ENCODE measurements at regions not wholly inside any gene's neighbourhood (a gene's known extent, or its start where the extent isn't known, plus 50 kb on each side); places are given as distances from the start of the nearest gene placed in this dataset.

DNA sequence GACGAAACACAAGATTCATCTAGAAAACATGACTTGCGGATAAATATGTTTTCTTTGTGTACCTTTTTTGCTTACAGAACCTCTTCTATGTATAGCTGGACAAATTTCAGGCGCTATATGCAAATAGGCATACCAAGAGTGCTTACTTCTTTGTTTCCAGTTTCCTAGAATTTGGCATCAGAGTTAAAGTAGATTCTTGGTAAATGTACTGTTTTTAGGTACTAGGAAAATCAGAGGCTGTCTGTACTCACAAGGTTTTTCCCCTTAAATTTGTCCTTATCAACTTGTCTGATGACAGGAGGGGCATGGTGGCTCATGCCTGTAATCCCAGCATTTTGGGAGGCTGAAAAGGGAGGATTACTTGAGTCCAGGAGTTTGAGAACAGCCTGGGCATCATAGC is 124.9 kb upstream of the TMEM170B start:
- no peak for DNase-seq
- Histone ChIP-seq H3K56ac (ENCODE audit: low read length) (no peak overlapping the region), H3K4me2 (ENCODE audit: low read length) (no peak overlapping the region), H3K4ac (ENCODE audit: low read depth, low read length) (no peak overlapping the region), H3K4me3 (ENCODE audit: low read length) (no peak overlapping the region), H2AK5ac (ENCODE audit: low read length) (no peak overlapping the region), H3K18ac (ENCODE audit: low read length) (no peak overlapping the region), H3K23ac (ENCODE audit: low read length) (no peak overlapping the region), H3K4me1 (ENCODE audit: control insufficient read depth, low read depth, low read length) (peaks cover 4% of the 10 kb centered on the region), H3K36me3 (ENCODE audit: control insufficient read depth, insufficient read depth, low read length) (no peaks in the 10 kb centered on the region), H3K27me3 (ENCODE audit: insufficient read depth, low read length, poor library complexity) (no peaks in the 10 kb centered on the region), H3K79me1 (ENCODE audit: low read length) (no peaks in the 10 kb centered on the region), H2BK15ac (replicated peaks; ENCODE audit: low read depth) (peak overlapping the region; percentile 57), H4K5ac (ENCODE audit: low read length) (no peak overlapping the region), H2BK5ac (ENCODE audit: low read length) (no peak overlapping the region), H3K9ac (ENCODE audit: low read length) (no peak overlapping the region), H4K8ac (ENCODE audit: low read depth, low read length) (no peak overlapping the region), H3K79me2 (ENCODE audit: control insufficient read depth, insufficient read depth, low read length) (no peaks in the 10 kb centered on the region), H2BK120ac (ENCODE audit: low read depth, low read length) (no peak overlapping the region), H3K27ac (ENCODE audit: low read depth, low read length) (no peak overlapping the region)
- no CpG with 5 or more reads among the region's 3 CpGs for WGBS (ENCODE audit: extremely low coverage, insufficient coverage, low lambda C conversion rate)

DNA sequence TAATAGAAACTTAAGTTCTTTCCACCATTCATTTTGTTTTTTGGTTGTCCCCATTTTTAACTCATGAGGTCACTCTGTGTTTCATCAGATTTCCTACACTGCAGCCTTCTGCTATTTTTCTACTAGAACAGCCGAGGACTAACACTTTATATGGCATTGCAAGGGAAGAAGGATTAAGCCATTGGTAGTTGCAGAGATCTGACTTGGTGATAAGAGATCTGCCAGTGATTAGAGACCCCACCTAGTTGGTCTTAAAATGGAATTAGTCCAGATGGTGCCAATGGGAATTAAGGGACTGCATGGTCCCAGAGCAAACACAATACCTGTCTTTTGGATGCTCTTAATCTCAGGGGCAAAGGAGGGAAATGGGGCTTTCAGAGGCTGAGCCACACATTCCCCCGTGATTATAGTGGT is 125.5 kb upstream of the TMEM170B start:
- Histone ChIP-seq H2BK5ac (ENCODE audit: low read length) (no peak overlapping the region), H3K4me2 (ENCODE audit: low read length) (no peak overlapping the region), H3K4me1 (ENCODE audit: control insufficient read depth, low read depth, low read length) (peaks cover 4% of the 10 kb centered on the region), H2BK120ac (ENCODE audit: low read depth, low read length) (no peak overlapping the region), H3K4ac (ENCODE audit: low read depth, low read length) (no peak overlapping the region), H3K9ac (ENCODE audit: low read length) (no peak overlapping the region), H3K79me2 (ENCODE audit: control insufficient read depth, insufficient read depth, low read length) (no peaks in the 10 kb centered on the region), H3K23ac (ENCODE audit: low read length) (no peak overlapping the region), H2AK5ac (ENCODE audit: low read length) (no peak overlapping the region), H4K8ac (ENCODE audit: low read depth, low read length) (no peak overlapping the region), H3K36me3 (ENCODE audit: control insufficient read depth, insufficient read depth, low read length) (no peaks in the 10 kb centered on the region), H2BK15ac (replicated peaks; ENCODE audit: low read depth) (no peak overlapping the region), H3K79me1 (ENCODE audit: low read length) (no peaks in the 10 kb centered on the region), H3K56ac (ENCODE audit: low read length) (no peak overlapping the region), H3K4me3 (ENCODE audit: low read length) (no peak overlapping the region), H3K27me3 (ENCODE audit: insufficient read depth, low read length, poor library complexity) (no peaks in the 10 kb centered on the region), H3K27ac (ENCODE audit: low read depth, low read length) (no peak overlapping the region), H4K5ac (ENCODE audit: low read length) (no peak overlapping the region), H3K18ac (ENCODE audit: low read length) (no peak overlapping the region)
- no CpG with 5 or more reads among the region's 2 CpGs for WGBS (ENCODE audit: extremely low coverage, insufficient coverage, low lambda C conversion rate)
- peak; percentile 72 for DNase-seq

DNA sequence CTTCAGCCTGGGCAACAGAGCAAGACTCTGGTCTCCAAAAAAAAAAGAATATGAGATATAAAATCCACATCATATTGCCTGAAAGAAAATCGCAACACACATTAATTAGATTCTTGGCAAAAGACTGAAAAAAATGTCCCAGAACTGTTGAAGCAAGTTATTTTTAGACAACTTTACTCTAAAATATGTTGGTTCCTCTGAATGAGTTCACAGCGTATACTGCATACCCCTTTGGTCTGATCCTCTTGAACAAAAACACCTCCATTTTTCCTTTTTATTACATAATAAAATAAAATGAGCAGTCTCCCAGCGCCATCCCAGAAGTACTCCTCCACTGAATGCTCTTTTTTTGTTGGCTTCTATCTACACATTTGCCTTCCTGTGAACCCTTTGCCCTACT is 126.0 kb upstream of the TMEM170B start:
- WGBS (ENCODE audit: extremely low coverage, insufficient coverage, low lambda C conversion rate): no CpG with 5 or more reads among the region's 3 CpGs
- H3K36me3 ChIP-seq (ENCODE audit: control insufficient read depth, insufficient read depth, low read length): no peaks in the 10 kb centered on the region
- no peak overlapping the region for H2BK15ac ChIP-seq (replicated peaks; ENCODE audit: low read depth)
- H4K8ac ChIP-seq (ENCODE audit: low read depth, low read length): no peak overlapping the region
- H3K56ac ChIP-seq (ENCODE audit: low read length): no peak overlapping the region
- no peak overlapping the region for H3K4me3 ChIP-seq (ENCODE audit: low read length)
- no peak overlapping the region for H3K23ac ChIP-seq (ENCODE audit: low read length)
- H3K79me1 ChIP-seq (ENCODE audit: low read length): no peaks in the 10 kb centered on the region
- no peak overlapping the region for H3K27ac ChIP-seq (ENCODE audit: low read depth, low read length)
- no peak overlapping the region for H2BK120ac ChIP-seq (ENCODE audit: low read depth, low read length)
- peak overlapping the region; percentile 18 for H3K18ac ChIP-seq (ENCODE audit: low read length)
- peaks cover 4% of the 10 kb centered on the region for H3K4me1 ChIP-seq (ENCODE audit: control insufficient read depth, low read depth, low read length)
- H2AK5ac ChIP-seq (ENCODE audit: low read length): no peak overlapping the region
- no peaks in the 10 kb centered on the region for H3K27me3 ChIP-seq (ENCODE audit: insufficient read depth, low read length, poor library complexity)
- H3K9ac ChIP-seq (ENCODE audit: low read length): no peak overlapping the region
- H3K4me2 ChIP-seq (ENCODE audit: low read length): no peak overlapping the region
- no peak for DNase-seq
- H4K5ac ChIP-seq (ENCODE audit: low read length): no peak overlapping the region
- H2BK5ac ChIP-seq (ENCODE audit: low read length): no peak overlapping the region
- no peaks in the 10 kb centered on the region for H3K79me2 ChIP-seq (ENCODE audit: control insufficient read depth, insufficient read depth, low read length)
- no peak overlapping the region for H3K4ac ChIP-seq (ENCODE audit: low read depth, low read length)

DNA sequence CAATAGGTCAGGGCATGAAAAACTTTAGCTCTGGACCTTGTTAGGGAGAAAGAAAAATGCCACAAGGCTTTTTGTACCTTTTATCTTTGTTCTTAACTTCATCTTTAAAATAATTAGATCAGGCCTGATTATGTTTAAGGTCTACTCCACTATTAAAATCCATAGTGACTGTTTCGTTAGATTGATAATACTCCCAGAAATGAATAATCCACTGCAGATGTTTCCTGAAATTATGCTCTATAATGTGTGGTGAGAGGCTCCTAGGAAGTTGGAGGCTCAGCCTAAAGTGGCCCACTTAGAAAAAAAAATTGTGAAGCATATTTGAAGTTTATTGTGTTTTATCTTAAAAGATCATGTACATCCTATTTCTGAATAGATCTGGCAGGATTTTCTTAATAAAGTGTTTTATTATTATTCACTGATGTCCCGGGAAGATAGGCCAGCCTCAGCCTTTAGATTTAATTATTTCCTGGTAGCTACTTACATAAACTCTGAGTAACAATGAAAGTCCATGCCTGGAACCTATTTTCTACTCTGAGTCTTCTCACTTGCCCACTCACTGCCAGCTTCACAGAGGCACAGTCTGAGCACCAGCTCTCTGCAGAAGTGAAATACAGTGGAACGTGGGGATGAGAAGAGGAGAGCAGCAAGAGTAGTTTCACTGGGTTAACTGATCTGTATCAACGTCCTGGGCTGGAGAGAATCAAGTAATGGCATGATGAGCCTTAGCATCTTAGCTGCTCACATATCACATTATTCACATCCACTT is 126.8 kb upstream of the TMEM170B start:
- H3K27ac ChIP-seq (ENCODE audit: low read depth, low read length): no peak overlapping the region
- no peak overlapping the region for H2BK5ac ChIP-seq (ENCODE audit: low read length)
- H3K36me3 ChIP-seq (ENCODE audit: control insufficient read depth, insufficient read depth, low read length): no peaks in the 10 kb centered on the region
- H2AK5ac ChIP-seq (ENCODE audit: low read length): no peak overlapping the region
- H3K79me1 ChIP-seq (ENCODE audit: low read length): no peaks in the 10 kb centered on the region
- no peaks in the 10 kb centered on the region for H3K79me2 ChIP-seq (ENCODE audit: control insufficient read depth, insufficient read depth, low read length)
- H2BK15ac ChIP-seq (replicated peaks; ENCODE audit: low read depth): no peak overlapping the region
- no peak overlapping the region for H4K8ac ChIP-seq (ENCODE audit: low read depth, low read length)
- H3K23ac ChIP-seq (ENCODE audit: low read length): no peak overlapping the region
- no peak overlapping the region for H3K4me2 ChIP-seq (ENCODE audit: low read length)
- no peaks in the 10 kb centered on the region for H3K27me3 ChIP-seq (ENCODE audit: insufficient read depth, low read length, poor library complexity)
- no peak overlapping the region for H2BK120ac ChIP-seq (ENCODE audit: low read depth, low read length)
- no peak overlapping the region for H3K56ac ChIP-seq (ENCODE audit: low read length)
- H3K4me1 ChIP-seq (ENCODE audit: control insufficient read depth, low read depth, low read length): peaks cover 4% of the 10 kb centered on the region
- no CpG with 5 or more reads among the region's 4 CpGs for WGBS (ENCODE audit: extremely low coverage, insufficient coverage, low lambda C conversion rate)
- H3K4me3 ChIP-seq (ENCODE audit: low read length): no peak overlapping the region
- no peak overlapping the region for H4K5ac ChIP-seq (ENCODE audit: low read length)
- DNase-seq: no peak
- H3K4ac ChIP-seq (ENCODE audit: low read depth, low read length): no peak overlapping the region
- H3K9ac ChIP-seq (ENCODE audit: low read length): no peak overlapping the region
- H3K18ac ChIP-seq (ENCODE audit: low read length): no peak overlapping the region

DNA sequence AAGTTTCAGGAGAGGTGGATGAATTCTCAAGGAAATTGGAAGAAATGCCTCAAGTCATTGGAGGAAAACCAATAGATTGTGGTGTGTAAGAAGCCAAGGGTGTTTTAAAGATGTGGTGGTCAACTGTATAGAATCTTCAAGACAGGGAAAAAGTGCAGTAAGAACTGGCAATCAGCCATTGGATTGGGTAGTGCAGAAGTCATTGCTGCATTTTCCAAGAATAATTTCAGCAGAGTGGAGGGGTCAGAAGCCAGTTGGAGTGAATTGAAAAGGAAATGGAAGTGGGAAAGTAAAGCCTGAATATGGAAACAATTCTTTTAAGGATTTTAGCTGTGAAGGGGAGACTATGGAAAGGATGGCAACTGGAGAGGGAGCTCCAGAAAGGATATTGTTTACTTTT is 128.2 kb upstream of the TMEM170B start:
- Histone ChIP-seq H3K4me1 (ENCODE audit: control insufficient read depth, low read depth, low read length) (peaks cover 4% of the 10 kb centered on the region), H3K56ac (ENCODE audit: low read length) (peak overlapping the region; percentile 15), H3K4me2 (ENCODE audit: low read length) (no peak overlapping the region), H2BK15ac (replicated peaks; ENCODE audit: low read depth) (no peak overlapping the region), H3K4me3 (ENCODE audit: low read length) (no peak overlapping the region), H3K27ac (ENCODE audit: low read depth, low read length) (no peak overlapping the region), H3K79me1 (ENCODE audit: low read length) (no peaks in the 10 kb centered on the region), H2BK120ac (ENCODE audit: low read depth, low read length) (no peak overlapping the region), H3K9ac (ENCODE audit: low read length) (no peak overlapping the region), H2BK5ac (ENCODE audit: low read length) (no peak overlapping the region), H4K8ac (ENCODE audit: low read depth, low read length) (no peak overlapping the region), H3K36me3 (ENCODE audit: control insufficient read depth, insufficient read depth, low read length) (no peaks in the 10 kb centered on the region), H3K18ac (ENCODE audit: low read length) (no peak overlapping the region), H3K4ac (ENCODE audit: low read depth, low read length) (no peak overlapping the region), H3K27me3 (ENCODE audit: insufficient read depth, low read length, poor library complexity) (no peaks in the 10 kb centered on the region), H2AK5ac (ENCODE audit: low read length) (no peak overlapping the region), H4K5ac (ENCODE audit: low read length) (no peak overlapping the region), H3K23ac (ENCODE audit: low read length) (no peak overlapping the region), H3K79me2 (ENCODE audit: control insufficient read depth, insufficient read depth, low read length) (no peaks in the 10 kb centered on the region)
- no peak for DNase-seq

DNA sequence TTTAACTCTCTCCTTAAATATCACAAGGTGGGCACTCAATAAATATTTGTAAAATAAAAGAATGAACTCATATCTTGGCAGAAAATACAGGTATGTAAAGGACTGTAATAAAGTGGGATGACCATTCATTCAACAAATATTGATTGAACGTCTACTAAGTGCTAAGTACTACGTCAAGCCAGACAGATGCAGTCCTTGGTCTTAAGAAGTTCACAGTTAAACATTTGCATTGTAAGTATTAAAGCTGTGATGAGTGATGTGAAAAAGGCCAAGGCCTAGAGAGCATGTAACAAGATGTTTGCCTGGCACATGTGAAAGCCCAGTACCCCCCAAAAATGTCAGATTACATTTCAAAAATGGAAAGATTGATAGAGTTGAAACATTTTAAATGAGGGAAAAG is 130.1 kb upstream of the TMEM170B start:
- H3K4me1 ChIP-seq (ENCODE audit: control insufficient read depth, low read depth, low read length): peaks cover 4% of the 10 kb centered on the region
- no peaks in the 10 kb centered on the region for H3K79me1 ChIP-seq (ENCODE audit: low read length)
- no peak overlapping the region for H3K23ac ChIP-seq (ENCODE audit: low read length)
- no peak overlapping the region for H3K4me2 ChIP-seq (ENCODE audit: low read length)
- DNase-seq: no peak
- H2BK5ac ChIP-seq (ENCODE audit: low read length): no peak overlapping the region
- no peak overlapping the region for H2AK5ac ChIP-seq (ENCODE audit: low read length)
- H3K27ac ChIP-seq (ENCODE audit: low read depth, low read length): no peak overlapping the region
- no peaks in the 10 kb centered on the region for H3K79me2 ChIP-seq (ENCODE audit: control insufficient read depth, insufficient read depth, low read length)
- no peak overlapping the region for H3K18ac ChIP-seq (ENCODE audit: low read length)
- H3K56ac ChIP-seq (ENCODE audit: low read length): no peak overlapping the region
- no peak overlapping the region for H3K4ac ChIP-seq (ENCODE audit: low read depth, low read length)
- H3K27me3 ChIP-seq (ENCODE audit: insufficient read depth, low read length, poor library complexity): no peaks in the 10 kb centered on the region
- no peak overlapping the region for H2BK120ac ChIP-seq (ENCODE audit: low read depth, low read length)
- no peak overlapping the region for H3K4me3 ChIP-seq (ENCODE audit: low read length)
- no peak overlapping the region for H4K5ac ChIP-seq (ENCODE audit: low read length)
- no peak overlapping the region for H3K9ac ChIP-seq (ENCODE audit: low read length)
- WGBS (ENCODE audit: extremely low coverage, insufficient coverage, low lambda C conversion rate): no CpG with 5 or more reads among the region's 2 CpGs
- H4K8ac ChIP-seq (ENCODE audit: low read depth, low read length): no peak overlapping the region
- no peaks in the 10 kb centered on the region for H3K36me3 ChIP-seq (ENCODE audit: control insufficient read depth, insufficient read depth, low read length)
- H2BK15ac ChIP-seq (replicated peaks; ENCODE audit: low read depth): no peak overlapping the region

All from mesendoderm (in vitro differentiated cells).